CD4-positive, CD25-positive, alpha-beta regulatory T cell (primary cell): ENCODE measurements at regions not wholly inside any gene's neighbourhood (a gene's known extent, or its start where the extent isn't known, plus 50 kb on each side); places are given as distances from the start of the nearest gene placed in this dataset.

Experiments
- ATAC-seq, 2 donors: fragments of 150-1000 bp; cut with Tn5 transposase; one replicate each; pipeline ENCODE4 v1.10.0; 2021; ENCODE audit warnings: low read depth in 2 of 2, moderate number of reproducible peaks in 2 of 2, moderate library complexity in 1 of 2
- DNase-seq, 3 donors: peaks; one replicate each; pipeline versions ENCODE4 v3.0.0 to v3.0.0-alpha.2; 2012 to 2022; ENCODE audit warnings: mixed read lengths in 1 of 3
- H3K27ac ChIP-seq: one replicate; pipeline ENCODE4 v1.7.0; 2013; ENCODE audit warnings: mild to moderate bottlenecking, low read length; ENCODE audit not compliant: insufficient read depth, poor library complexity, severe bottlenecking
- H3K27me3 ChIP-seq: one replicate; pipeline ENCODE4 v1.7.0; 2013; ENCODE audit warnings: low read length; ENCODE audit not compliant: control insufficient read depth, insufficient read depth
- H3K36me3 ChIP-seq: one replicate; pipeline ENCODE4 v1.7.0; 2013; ENCODE audit warnings: mild to moderate bottlenecking, low read length, moderate library complexity; ENCODE audit not compliant: control insufficient read depth, insufficient read depth
- H3K4me1 ChIP-seq: 2 replicates; pipeline ENCODE4 v1.7.0; 2013; ENCODE audit warnings: mild to moderate bottlenecking, low read length; ENCODE audit not compliant: insufficient read depth, control insufficient read depth, poor library complexity, severe bottlenecking
- H3K4me3 ChIP-seq: one replicate; pipeline ENCODE4 v1.7.0; 2013; ENCODE audit warnings: low read depth, mild to moderate bottlenecking, low read length, moderate library complexity
- H3K9me3 ChIP-seq, 2 experiments: 1 replicate in 1 of 2; 2 replicates in 1 of 2; pipeline ENCODE4 v1.7.0; 2013; ENCODE audit warnings: low read length in 2 of 2, mild to moderate bottlenecking in 1 of 2, moderate library complexity in 1 of 2; ENCODE audit not compliant: control insufficient read depth in 2 of 2
- H3K27ac Mint-ChIP-seq, 3 donors: one replicate each; pipeline ENCODE4 v1.8.0; 2020 to 2022; ENCODE audit warnings: mild to moderate bottlenecking in 3 of 3, mixed read lengths in 3 of 3, moderate library complexity in 2 of 3
- H3K27me3 Mint-ChIP-seq: one replicate; pipeline ENCODE4 v1.8.0; 2022; ENCODE audit warnings: mild to moderate bottlenecking, mixed read lengths
- H3K36me3 Mint-ChIP-seq: one replicate; pipeline ENCODE4 v1.8.0; 2020; ENCODE audit warnings: mixed read lengths
- H3K4me1 Mint-ChIP-seq, 4 donors: one replicate each; pipeline ENCODE4 v1.8.0; 2020 to 2022; ENCODE audit warnings: mixed read lengths in 4 of 4, mild to moderate bottlenecking in 1 of 4
- H3K4me3 Mint-ChIP-seq, 4 donors: one replicate each; pipeline ENCODE4 v1.8.0; 2020 to 2022; ENCODE audit warnings: mild to moderate bottlenecking in 4 of 4, mixed read lengths in 4 of 4, moderate library complexity in 3 of 4
- H3K9me3 Mint-ChIP-seq, 7 donors: one replicate each; pipeline ENCODE4 v1.8.0; 2020 to 2022; ENCODE audit warnings: mixed read lengths in 7 of 7, mild to moderate bottlenecking in 3 of 7, moderate library complexity in 2 of 7

GRCh38 chr2:198909525-198910267, 548.0 kb downstream of the SATB2 start:
- H3K4me1 Mint-ChIP-seq = no peaks in the 10 kb centered on the region
- peaks cover 0 to 3% (median 0%) of the 10 kb centered on the region in 7 donors for H3K9me3 Mint-ChIP-seq
- no peaks in the 10 kb centered on the region for H3K4me1 ChIP-seq
- DNase-seq (no peak), ATAC-seq (no peak)
- H3K27ac ChIP-seq = no peak overlapping the region
- no peak overlapping the region for H3K27ac Mint-ChIP-seq
- no peaks in the 10 kb centered on the region for H3K36me3 ChIP-seq
- H3K4me3 Mint-ChIP-seq = no peak overlapping the region
- no peaks in the 10 kb centered on the region for H3K9me3 ChIP-seq
- H3K4me3 ChIP-seq = no peak overlapping the region
- no peaks in the 10 kb centered on the region for H3K27me3 ChIP-seq
- no peaks in the 10 kb centered on the region for H3K27me3 Mint-ChIP-seq
- no peaks in the 10 kb centered on the region for H3K36me3 Mint-ChIP-seq

GRCh38 chr2:198905881-198906612, 551.7 kb downstream of the SATB2 start:
- H3K27ac ChIP-seq = no peak overlapping the region
- Mint-ChIP-seq H3K4me1 (no peaks in the 10 kb centered on the region), H3K4me3 (no peak overlapping the region), H3K27me3 (no peaks in the 10 kb centered on the region), H3K9me3 (peaks cover 0 to 9% (median 2%) of the 10 kb centered on the region in 7 donors), H3K36me3 (no peaks in the 10 kb centered on the region), H3K27ac (no peak overlapping the region)
- no peaks in the 10 kb centered on the region for H3K9me3 ChIP-seq
- H3K36me3 ChIP-seq = no peaks in the 10 kb centered on the region
- H3K4me1 ChIP-seq = no peaks in the 10 kb centered on the region
- H3K27me3 ChIP-seq = no peaks in the 10 kb centered on the region
- no peak for DNase-seq
- no peak overlapping the region for H3K4me3 ChIP-seq
- ATAC-seq = no peak

GRCh38 chr2:198901894-198902293, 555.8 kb downstream of the SATB2 start:
- Mint-ChIP-seq H3K27ac (no peak overlapping the region), H3K36me3 (no peaks in the 10 kb centered on the region), H3K4me1 (no peaks in the 10 kb centered on the region), H3K4me3 (no peak overlapping the region), H3K27me3 (no peaks in the 10 kb centered on the region), H3K9me3 (peaks cover 0 to 9% (median 2%) of the 10 kb centered on the region in 7 donors)
- Histone ChIP-seq H3K4me1 (no peaks in the 10 kb centered on the region), H3K36me3 (no peaks in the 10 kb centered on the region), H3K27me3 (no peaks in the 10 kb centered on the region), H3K27ac (no peak overlapping the region), H3K4me3 (no peak overlapping the region), H3K9me3 (no peaks in the 10 kb centered on the region)
- DNase-seq (peak in 1 of 3 donors; percentile 0), ATAC-seq (no peak)

GRCh38 chr2:198900141-198900540, 557.6 kb downstream of the SATB2 start:
- ATAC-seq (no peak), DNase-seq (no peak)
- no peaks in the 10 kb centered on the region for H3K36me3 Mint-ChIP-seq
- no peaks in the 10 kb centered on the region for H3K27me3 ChIP-seq
- no peak overlapping the region for H3K4me3 Mint-ChIP-seq
- no peaks in the 10 kb centered on the region for H3K4me1 ChIP-seq
- no peaks in the 10 kb centered on the region for H3K4me1 Mint-ChIP-seq
- H3K27me3 Mint-ChIP-seq = no peaks in the 10 kb centered on the region
- H3K9me3 Mint-ChIP-seq = peaks cover 0 to 9% (median 1%) of the 10 kb centered on the region in 7 donors
- no peak overlapping the region for H3K27ac Mint-ChIP-seq
- no peak overlapping the region for H3K27ac ChIP-seq
- no peak overlapping the region for H3K4me3 ChIP-seq
- H3K36me3 ChIP-seq = no peaks in the 10 kb centered on the region
- no peaks in the 10 kb centered on the region for H3K9me3 ChIP-seq

- Mint-ChIP-seq H3K4me3 (no peak overlapping the region), H3K27me3 (no peaks in the 10 kb centered on the region), H3K27ac (no peak overlapping the region), H3K4me1 (no peaks in the 10 kb centered on the region), H3K36me3 (no peaks in the 10 kb centered on the region), H3K9me3 (peaks cover 0 to 5% (median 2%) of the 10 kb centered on the region in 7 donors)
- H3K27ac ChIP-seq = no peak overlapping the region
- H3K36me3 ChIP-seq = no peaks in the 10 kb centered on the region
- no peaks in the 10 kb centered on the region for H3K9me3 ChIP-seq
- no peaks in the 10 kb centered on the region for H3K4me1 ChIP-seq
- H3K27me3 ChIP-seq = no peaks in the 10 kb centered on the region
- H3K4me3 ChIP-seq = no peak overlapping the region
- DNase-seq = no peak
- no peak for ATAC-seq
Measured at GRCh38 chr2:198890490-198890889, 567.2 kb downstream of the SATB2 start.

GRCh38 chr2:198883604-198884003, 574.1 kb downstream of the SATB2 start:
- H3K4me3 ChIP-seq = no peak overlapping the region

GRCh38 chr2:198880986-198881385, 576.8 kb downstream of the SATB2 start:
- Mint-ChIP-seq H3K27me3 (no peaks in the 10 kb centered on the region), H3K9me3 (peaks cover 0 to 3% (median 0%) of the 10 kb centered on the region in 7 donors), H3K36me3 (no peaks in the 10 kb centered on the region), H3K27ac (no peak overlapping the region), H3K4me1 (no peaks in the 10 kb centered on the region), H3K4me3 (no peak overlapping the region)
- Histone ChIP-seq H3K9me3 (no peaks in the 10 kb centered on the region), H3K4me1 (no peaks in the 10 kb centered on the region), H3K4me3 (no peak overlapping the region), H3K27me3 (no peaks in the 10 kb centered on the region), H3K27ac (no peak overlapping the region), H3K36me3 (no peaks in the 10 kb centered on the region)
- DNase-seq (no peak), ATAC-seq (no peak)

More at GRCh38 chr2:198883604-198884003, 574.1 kb downstream of the SATB2 start:
- H3K36me3 ChIP-seq = no peaks in the 10 kb centered on the region
- DNase-seq = no peak
- no peaks in the 10 kb centered on the region for H3K9me3 ChIP-seq
- H3K9me3 Mint-ChIP-seq = no peaks in the 10 kb centered on the region
- no peak overlapping the region for H3K27ac ChIP-seq
- no peaks in the 10 kb centered on the region for H3K27me3 Mint-ChIP-seq
- no peak overlapping the region for H3K27ac Mint-ChIP-seq
- H3K4me1 ChIP-seq = no peaks in the 10 kb centered on the region
- no peak overlapping the region for H3K4me3 Mint-ChIP-seq
- no peaks in the 10 kb centered on the region for H3K36me3 Mint-ChIP-seq
- H3K27me3 ChIP-seq = no peaks in the 10 kb centered on the region
- ATAC-seq = no peak
- no peaks in the 10 kb centered on the region for H3K4me1 Mint-ChIP-seq

GRCh38 chr2:198880421-198880820, 577.3 kb downstream of the SATB2 start:
- Histone ChIP-seq H3K36me3 (no peaks in the 10 kb centered on the region), H3K9me3 (no peaks in the 10 kb centered on the region), H3K27ac (no peak overlapping the region), H3K27me3 (no peaks in the 10 kb centered on the region), H3K4me1 (no peaks in the 10 kb centered on the region), H3K4me3 (no peak overlapping the region)
- no peak overlapping the region for H3K27ac Mint-ChIP-seq
- H3K36me3 Mint-ChIP-seq = no peaks in the 10 kb centered on the region
- H3K4me3 Mint-ChIP-seq = no peak overlapping the region
- peaks cover 0 to 3% (median 0%) of the 10 kb centered on the region in 7 donors for H3K9me3 Mint-ChIP-seq
- H3K4me1 Mint-ChIP-seq = no peaks in the 10 kb centered on the region
- no peak for DNase-seq
- no peaks in the 10 kb centered on the region for H3K27me3 Mint-ChIP-seq
- no peak for ATAC-seq
